Uterus (tissue), 3 donors: ENCODE measurements at regions not wholly inside any gene's neighbourhood (a gene's known extent, or its start where the extent isn't known, plus 50 kb on each side); places are given as distances from the start of the nearest gene placed in this dataset.
"Not testable (repeated sequence)": the region's sequence is repeated elsewhere in the genome, so short reads cannot be mapped to it uniquely, and the experiment has no call there.

Source experiments
- DNase-seq, 2 donors: peaks; one replicate each; pipeline ENCODE4 v3.0.0-alpha.2; 2019 to 2020
- H3K27ac ChIP-seq, 2 donors: fragments of 200-600 bp; sonication (generic); 1 replicate in 1 of 2; 2 replicates in 1 of 2; pipeline ENCODE4 v1.5.1; 2016 to 2018
- H3K27me3 ChIP-seq, 2 donors: fragments of 200-600 bp; sonication (generic); one replicate each; pipeline ENCODE4 v1.5.1; 2018 to 2019; ENCODE audit warnings: control low read depth in 1 of 2
- H3K36me3 ChIP-seq, 2 donors: fragments of 200-600 bp; sonication (generic); one replicate each; pipeline ENCODE4 v1.5.1; 2019; ENCODE audit warnings: control low read depth in 1 of 2
- H3K4me1 ChIP-seq, 2 donors: fragments of 200-600 bp; sonication (generic); one replicate each; pipeline ENCODE4 v1.5.1; 2018 to 2019; ENCODE audit warnings: control low read depth in 1 of 2
- H3K4me3 ChIP-seq, 2 donors: fragments of 200-600 bp; sonication (generic); 1 replicate in 1 of 2; 2 replicates in 1 of 2; pipeline ENCODE4 v1.5.1; 2018 to 2019; ENCODE audit warnings: mild to moderate bottlenecking in 1 of 2
- H3K9me3 ChIP-seq, 2 donors: fragments of 200-600 bp; sonication (generic); one replicate each; pipeline ENCODE4 v1.5.1; 2019; ENCODE audit warnings: control low read depth in 1 of 2
- CTCF ChIP-seq, 4 experiments: fragments of 200-600 bp in 2 of 4; fragments of 450-650 bp in 2 of 4; sonication (generic) in 2 of 4; IDR thresholded peaks; one replicate each; pipeline ENCODE4 v1.5.1; 2016 to 2019; ENCODE audit warnings: antibody characterized with exemption in 4 of 4, mild to moderate bottlenecking in 2 of 4, moderate library complexity in 1 of 4
- POLR2A ChIP-seq, 2 donors: fragments of 450-650 bp; IDR thresholded peaks; one replicate each; pipeline ENCODE4 v1.6.1; 2016; ENCODE audit warnings: antibody characterized with exemption in 2 of 2, mild to moderate bottlenecking in 1 of 2, moderate library complexity in 1 of 2
- intact Hi-C: fragments of 100-400 bp; cut with DNase I; formaldehyde crosslinking; loops from one replicate; pipeline ENCODE4 v1.15.1; 2023; ENCODE audit warnings: low total_unique reads
- donor health status: DM: yes; HTN: yes; CAD: no.

GRCh38 chr22:27107824-27108223 is 450.4 kb downstream of the MIAT start:
- DNase-seq = peak; percentile 75 to 80
- TF ChIP-seq POLR2A (IDR thresholded peaks at IDR 0.05) = no peak
- no peak for TF ChIP-seq CTCF (IDR thresholded peaks at IDR 0.05)
- peaks cover 4 to 16% of the 10 kb centered on the region in 2 donors for H3K4me1 ChIP-seq
- H3K27me3 ChIP-seq = no peaks in the 10 kb centered on the region
- peak overlapping the region; percentile 66 to 78 for H3K27ac ChIP-seq
- no peaks in the 10 kb centered on the region for H3K36me3 ChIP-seq
- no peaks in the 10 kb centered on the region for H3K9me3 ChIP-seq
- intact Hi-C loops = no loop called here
- no peak overlapping the region for H3K4me3 ChIP-seq

- TF ChIP-seq CTCF (IDR thresholded peaks at IDR 0.05) (no peak), POLR2A (IDR thresholded peaks at IDR 0.05) (no peak)
- Histone ChIP-seq H3K9me3 (no peaks in the 10 kb centered on the region), H3K27me3 (no peaks in the 10 kb centered on the region), H3K4me1 (peaks cover 4 to 16% of the 10 kb centered on the region in 2 donors), H3K27ac (peak overlapping the region; percentile 66 to 78), H3K4me3 (no peak overlapping the region), H3K36me3 (no peaks in the 10 kb centered on the region)
- intact Hi-C loops = no loop called here
- peak; percentile 69 to 84 for DNase-seq
Measured at GRCh38 chr22:27108425-27109114, 451.2 kb downstream of the MIAT start.

- H3K36me3 ChIP-seq, intact Hi-C loops, DNase-seq, H3K27me3 ChIP-seq, H3K27ac ChIP-seq, H3K4me3 ChIP-seq, H3K9me3 ChIP-seq: not testable (repeated sequence)
- H3K4me1 ChIP-seq = peaks cover 4 to 16% of the 10 kb centered on the region in 2 donors
Measured at GRCh38 chr22:27109406-27109805, 452.0 kb downstream of the MIAT start.

- Histone ChIP-seq H3K27ac (peak overlapping the region in 1 of 2 donors; percentile 30), H3K27me3 (no peaks in the 10 kb centered on the region), H3K4me3 (no peak overlapping the region), H3K36me3 (no peaks in the 10 kb centered on the region), H3K9me3 (no peaks in the 10 kb centered on the region), H3K4me1 (peaks cover 4 to 16% of the 10 kb centered on the region in 2 donors)
- intact Hi-C loops = no loop called here
- no peak for DNase-seq
- TF ChIP-seq POLR2A (IDR thresholded peaks at IDR 0.05) (no peak), CTCF (IDR thresholded peaks at IDR 0.05) (no peak)
Measured at GRCh38 chr22:27110665-27111451, 453.5 kb downstream of the MIAT start.

GRCh38 chr22:27111796-27112672 is 454.6 kb downstream of the MIAT start:
- Histone ChIP-seq H3K27ac (peak overlapping the region in 1 of 2 donors; percentile 55), H3K27me3 (no peaks in the 10 kb centered on the region), H3K9me3 (no peaks in the 10 kb centered on the region), H3K4me3 (no peak overlapping the region), H3K36me3 (no peaks in the 10 kb centered on the region), H3K4me1 (peaks cover 4 to 10% of the 10 kb centered on the region in 2 donors)
- no peak for DNase-seq
- intact Hi-C loops = no loop called here
- no peak for TF ChIP-seq POLR2A (IDR thresholded peaks at IDR 0.05)
- TF ChIP-seq CTCF (IDR thresholded peaks at IDR 0.05) = no peak
